ENCODE measurements at regions not wholly inside any gene's neighbourhood (a gene's known extent, or its start where the extent isn't known, plus 50 kb on each side); places are given as distances from the start of the nearest gene placed in this dataset.
A peak's percentile ranks its signal among the peaks of the same experiment; 100 is the strongest.
"Not testable (repeated sequence)": the region's sequence is repeated elsewhere in the genome, so short reads cannot be mapped to it uniquely, and the experiment has no call there.

DNA sequence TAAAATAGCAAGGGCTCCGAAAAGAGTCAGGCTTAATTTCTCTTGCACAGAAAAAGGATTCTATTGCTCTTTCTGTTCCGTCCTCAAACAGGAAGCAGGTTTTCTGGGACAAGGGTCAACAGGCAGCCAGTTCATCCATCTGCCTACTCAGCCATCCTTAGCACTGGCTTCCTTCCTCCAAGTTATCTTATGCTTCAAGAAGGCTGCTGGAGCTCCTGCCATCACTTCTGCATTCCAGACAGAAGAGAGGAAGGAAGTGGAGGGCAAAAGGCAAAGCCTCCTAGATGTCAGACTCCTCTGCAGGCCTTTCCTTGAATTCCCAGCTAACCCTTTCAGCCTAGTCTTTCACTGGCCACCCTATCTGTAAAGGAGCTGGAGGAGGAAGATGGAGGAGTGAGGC is 287.8 kb upstream of the PLGLB2 start:
- DNase-seq, result not testable (repeated sequence)

DNA sequence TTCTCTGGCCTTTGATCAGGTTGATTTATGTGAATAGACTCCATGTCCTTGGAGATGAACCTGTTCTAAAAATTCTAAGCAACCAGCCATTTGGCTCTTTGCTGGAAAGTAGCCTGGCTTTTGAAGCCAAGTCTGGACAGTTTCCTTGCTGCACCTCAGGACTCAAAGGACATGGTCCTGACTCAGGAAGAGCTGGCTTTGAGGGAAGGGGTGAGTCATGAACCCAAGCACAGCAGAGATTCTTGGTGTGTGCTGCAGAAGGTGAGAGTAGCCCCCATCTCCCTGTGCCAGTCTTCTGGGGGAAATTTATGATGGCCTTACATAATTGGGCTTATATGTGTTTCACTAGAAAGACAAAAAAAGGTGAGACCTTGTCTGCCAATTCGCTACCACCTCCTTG is 287.2 kb upstream of the PLGLB2 start:
- not testable (repeated sequence) for DNase-seq

DNA sequence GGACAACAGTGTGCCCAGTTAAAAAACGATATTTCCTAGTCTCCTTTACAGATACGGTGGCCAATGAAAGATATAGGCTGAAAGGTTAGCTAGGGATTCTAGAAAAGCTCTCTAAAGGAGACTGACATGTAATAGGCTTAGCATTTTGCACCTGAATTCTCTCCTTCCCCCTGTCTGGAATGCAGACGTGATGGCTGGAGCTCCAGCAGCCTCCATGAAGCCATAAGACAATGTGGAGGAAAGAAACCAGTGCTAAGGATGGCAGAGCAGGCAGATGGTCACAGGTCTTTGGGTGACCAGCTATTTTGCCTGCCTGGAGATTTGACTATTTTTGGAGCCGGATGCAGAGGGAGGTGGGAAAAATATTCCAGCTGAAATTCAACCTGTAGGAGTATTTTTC is 286.2 kb upstream of the PLGLB2 start:
- not testable (repeated sequence) for DNase-seq

DNA sequence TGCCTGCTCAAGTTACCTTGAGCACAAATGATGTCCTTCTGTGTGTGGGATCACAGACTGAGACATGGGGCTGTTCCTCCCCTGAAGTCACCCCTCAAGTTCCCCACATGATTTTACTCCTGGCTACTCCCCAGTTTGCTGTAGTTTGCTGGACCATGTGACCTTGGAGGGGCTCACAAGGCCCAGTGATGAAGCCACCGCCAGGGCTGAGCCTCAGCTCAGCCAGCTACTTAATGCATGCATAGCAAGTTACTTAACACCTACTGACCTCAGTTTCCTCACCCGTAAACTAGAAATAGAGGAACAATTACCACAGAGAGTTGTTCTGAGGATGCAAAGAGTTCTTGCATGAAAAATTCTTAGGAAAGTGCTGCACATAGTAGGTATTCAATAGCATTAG is 283.7 kb upstream of the PLGLB2 start:
- DNase-seq, result not testable (repeated sequence)

DNA sequence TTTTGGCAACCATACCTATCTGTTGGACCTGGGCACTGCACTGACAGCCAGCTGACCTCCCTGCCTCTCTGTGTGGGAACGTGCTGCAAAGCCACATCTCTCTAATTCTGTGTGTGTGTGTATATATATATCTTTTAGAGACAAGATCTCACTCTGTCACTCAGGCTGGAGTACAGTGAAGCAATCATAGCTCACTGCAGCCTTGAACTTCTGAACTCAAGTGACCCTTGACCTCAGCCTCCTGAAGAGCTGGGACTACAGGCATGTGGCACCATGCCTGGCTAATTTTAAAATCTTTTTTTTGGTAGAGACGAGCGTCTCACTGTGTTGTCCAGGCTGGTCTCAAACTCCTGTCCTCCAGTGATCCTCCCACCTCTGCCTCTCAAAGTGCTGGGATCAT is 282.2 kb upstream of the PLGLB2 start:
- DNase-seq, result not testable (repeated sequence)

DNA sequence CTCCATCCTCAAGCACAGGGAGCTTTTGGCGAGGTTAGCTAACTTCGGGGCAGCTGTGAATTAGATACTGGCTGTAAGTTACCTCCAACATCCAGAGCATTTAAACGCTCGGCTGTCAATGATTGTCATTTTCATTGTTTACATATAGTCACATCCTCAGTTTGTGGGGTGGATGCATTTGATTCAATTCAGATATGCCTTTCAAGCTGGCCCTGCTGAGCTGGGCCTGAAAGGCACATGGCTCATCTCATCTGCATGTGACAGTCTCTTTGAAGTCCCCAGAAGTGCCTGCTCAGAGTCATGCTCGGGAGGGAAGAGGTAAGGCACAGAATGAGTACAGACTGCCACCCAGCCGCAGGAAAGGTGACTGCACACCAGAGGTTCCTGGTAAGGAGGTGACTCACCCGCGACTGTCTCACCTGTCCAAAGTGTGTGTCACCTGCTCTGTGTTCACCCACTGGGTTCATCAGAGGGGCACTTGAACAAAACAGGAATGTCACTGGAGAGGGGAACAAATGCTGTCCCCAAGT is 281.2 kb upstream of the PLGLB2 start:
- not testable (repeated sequence) for DNase-seq

DNA sequence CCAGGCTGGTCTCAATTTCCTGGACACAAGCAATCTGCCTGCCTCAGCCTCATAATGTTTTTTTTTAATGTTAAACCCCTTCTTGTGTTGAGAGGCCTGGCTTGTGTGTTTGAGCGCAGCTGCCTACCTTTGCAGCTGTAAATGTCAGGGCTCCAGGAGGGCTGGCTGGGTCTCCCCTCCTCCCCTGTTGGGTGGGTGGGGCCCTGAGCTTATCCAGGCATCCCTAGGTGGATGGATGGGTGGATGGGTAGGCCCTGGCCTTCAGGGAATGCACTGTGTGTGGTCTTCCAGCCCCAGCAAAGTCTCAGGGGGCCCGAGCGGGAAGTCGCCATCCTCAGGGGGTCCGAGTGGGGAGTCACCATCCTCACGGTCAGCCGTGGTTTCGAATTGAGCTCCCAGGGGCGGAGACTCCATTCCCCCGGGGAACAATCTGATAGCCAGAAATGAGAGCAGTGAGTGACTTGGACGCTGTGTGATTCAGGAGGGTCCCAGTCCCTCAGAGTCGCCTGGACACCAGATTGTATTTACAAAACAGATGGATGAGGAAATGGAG is 279.4 kb upstream of the PLGLB2 start:
- DNase-seq, result peak; percentile 65

DNA sequence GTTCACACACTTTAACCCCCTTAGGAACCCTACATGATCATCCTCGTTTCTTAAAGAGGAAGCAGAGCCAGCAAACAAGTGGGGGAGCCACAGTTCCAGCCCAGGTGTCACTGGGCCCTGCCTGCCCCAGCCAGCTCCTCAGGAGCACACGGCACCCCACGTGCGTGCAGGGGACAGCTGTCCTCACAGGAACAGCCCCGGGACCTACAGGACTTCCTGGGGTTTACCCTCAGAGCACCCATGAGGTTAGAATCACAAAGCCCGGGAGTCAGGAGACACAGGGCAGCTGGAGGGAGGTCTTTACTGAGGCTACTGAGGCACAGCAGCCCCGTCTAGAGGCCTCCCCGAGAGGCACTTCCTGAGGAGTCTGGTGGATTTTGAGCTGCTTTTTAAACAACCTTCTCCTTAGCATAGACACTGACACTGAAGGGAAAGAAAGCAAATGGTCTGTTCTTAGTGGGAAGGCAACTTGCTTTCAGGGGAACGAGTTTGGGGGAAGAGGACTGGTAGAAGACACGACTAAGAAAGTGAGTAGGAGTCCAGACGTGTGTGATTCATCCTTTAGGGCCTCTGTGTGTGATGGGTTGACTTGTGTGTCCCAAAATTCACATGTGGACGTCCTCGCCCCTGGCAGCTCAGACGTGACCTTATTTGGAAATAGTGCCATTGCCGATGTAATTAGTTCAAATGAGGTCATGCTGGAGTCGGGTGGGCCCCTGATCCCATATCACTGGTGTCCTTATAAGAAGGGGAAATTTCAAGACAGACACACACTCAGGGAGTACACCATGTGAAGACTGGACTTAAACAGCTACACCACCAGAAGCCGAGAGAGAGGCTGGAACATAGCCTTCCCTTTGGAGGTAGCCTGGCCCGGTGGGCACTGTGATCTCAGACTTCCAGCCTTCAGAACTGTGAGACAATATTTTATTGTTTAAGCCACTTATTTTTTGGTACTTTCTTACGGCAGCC is 278.4 kb upstream of the PLGLB2 start:
- peak; percentile 88 for DNase-seq

DNA sequence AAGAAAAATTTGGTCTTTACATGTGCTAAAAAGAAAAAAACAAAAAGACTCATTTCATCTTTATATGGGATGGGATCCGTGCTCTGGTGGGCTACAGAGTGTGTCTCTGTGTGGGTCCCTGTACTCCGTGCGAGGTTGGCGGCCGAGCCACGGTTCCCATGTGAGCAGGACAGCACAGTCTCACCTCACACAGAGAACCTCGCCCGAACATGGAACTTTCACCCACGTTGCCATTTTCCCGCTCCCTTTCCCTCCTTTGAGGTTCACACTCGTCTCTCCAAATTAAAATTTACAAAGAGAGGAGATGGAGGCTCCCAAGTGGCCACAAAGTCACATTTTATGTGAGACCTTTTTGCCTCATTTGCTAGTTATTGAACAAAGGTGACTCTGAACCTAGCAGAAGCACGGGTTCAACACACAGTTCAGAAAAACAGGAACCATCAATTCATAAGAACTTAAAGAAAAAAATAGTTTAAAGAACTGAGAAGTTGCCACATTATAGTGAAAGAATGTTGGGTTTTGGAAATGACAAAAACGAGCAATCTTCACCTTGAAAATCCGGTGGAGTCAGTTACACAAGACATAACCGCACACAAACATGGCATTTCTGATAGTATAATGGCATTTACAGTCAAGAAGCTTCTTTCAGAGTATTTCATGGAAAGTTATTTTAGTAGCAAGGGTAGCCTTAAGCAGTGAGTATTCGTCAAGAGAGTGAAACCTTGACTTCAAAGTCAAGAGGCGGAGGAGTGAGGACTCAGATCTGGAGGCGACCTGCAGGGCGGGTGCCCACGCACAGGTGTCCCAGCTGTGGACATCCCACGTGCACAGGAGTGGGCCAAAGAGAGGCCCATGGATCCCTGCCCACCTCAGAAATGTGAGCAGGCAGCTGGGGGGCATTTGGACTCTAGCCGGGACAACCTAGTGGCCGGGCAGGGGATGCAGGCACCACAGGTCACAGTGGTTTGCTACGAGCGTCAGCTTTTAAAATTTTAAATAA is 277.2 kb upstream of the PLGLB2 start:
- peak; percentile 19 for DNase-seq

DNA sequence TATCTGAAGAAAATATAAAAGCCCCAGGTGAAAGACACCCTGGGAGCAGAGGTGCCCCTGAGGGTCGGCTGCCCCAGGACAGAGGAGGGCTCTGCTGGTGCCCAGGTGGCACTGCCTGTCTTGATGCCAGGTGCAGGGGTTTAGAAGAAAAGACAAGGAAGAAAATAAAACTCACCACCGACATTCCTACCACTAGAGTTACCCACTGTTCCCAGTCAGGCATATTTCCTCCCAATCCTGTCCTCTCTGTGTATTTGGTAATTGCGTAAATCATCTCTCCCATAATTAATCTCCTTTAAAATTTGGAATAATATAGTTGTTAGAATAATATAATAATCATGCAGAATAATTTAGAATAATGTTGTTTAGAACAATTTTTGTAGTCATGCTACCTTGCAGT is 276.4 kb upstream of the PLGLB2 start:
- DNase-seq, result not testable (repeated sequence)

DNA sequence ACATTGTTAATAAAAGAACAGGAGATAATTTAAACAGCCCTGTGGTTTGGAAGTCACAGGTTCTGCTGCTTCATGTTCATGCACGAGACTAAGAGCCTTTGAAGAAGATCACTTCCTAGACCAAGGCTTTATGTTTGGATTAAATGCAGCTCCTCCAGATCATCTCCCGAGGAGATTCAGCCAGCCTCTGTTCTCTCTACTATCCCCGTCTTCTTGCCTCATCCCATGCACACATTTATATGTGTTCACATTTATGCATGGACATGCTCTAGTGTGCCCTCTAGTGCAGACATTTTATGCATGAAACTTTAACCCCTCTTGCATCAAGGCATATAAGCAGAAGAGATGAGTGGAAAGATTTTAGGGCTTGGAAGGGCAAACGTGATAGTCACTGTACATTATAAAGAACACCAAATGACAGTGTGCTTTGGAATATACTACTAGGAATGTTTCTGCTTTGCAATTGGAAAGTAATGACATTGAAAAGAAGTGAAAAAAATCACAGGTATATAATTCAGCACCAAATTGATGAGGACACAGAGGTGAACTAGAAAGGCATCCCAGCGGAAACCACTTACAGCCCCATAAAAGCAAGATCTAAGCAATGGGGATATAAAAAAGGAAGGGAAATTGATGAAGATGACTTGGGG is 271.5 kb upstream of the PLGLB2 start:
- DNase-seq, result peak; percentile 40

DNA sequence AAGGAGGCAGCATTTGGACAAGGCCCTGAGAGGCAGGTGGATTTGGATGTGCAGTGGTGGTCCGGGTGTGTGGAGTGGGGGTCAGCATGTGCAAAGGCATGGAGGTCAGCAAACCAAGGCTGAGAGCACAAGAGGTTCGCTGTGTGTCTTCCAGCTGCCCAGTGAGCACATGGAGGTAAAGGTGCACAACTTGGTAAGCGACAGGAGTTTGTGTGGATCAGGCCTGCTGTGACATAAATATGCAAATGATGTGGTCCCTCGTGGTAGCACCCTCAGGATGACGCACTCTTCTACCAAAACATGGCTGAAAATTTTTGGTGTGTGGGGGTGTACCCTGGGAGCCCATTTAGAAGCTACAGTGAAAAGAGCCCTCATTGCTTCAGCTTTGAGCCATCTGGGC is 271.0 kb upstream of the PLGLB2 start:
- not testable (repeated sequence) for DNase-seq

DNA sequence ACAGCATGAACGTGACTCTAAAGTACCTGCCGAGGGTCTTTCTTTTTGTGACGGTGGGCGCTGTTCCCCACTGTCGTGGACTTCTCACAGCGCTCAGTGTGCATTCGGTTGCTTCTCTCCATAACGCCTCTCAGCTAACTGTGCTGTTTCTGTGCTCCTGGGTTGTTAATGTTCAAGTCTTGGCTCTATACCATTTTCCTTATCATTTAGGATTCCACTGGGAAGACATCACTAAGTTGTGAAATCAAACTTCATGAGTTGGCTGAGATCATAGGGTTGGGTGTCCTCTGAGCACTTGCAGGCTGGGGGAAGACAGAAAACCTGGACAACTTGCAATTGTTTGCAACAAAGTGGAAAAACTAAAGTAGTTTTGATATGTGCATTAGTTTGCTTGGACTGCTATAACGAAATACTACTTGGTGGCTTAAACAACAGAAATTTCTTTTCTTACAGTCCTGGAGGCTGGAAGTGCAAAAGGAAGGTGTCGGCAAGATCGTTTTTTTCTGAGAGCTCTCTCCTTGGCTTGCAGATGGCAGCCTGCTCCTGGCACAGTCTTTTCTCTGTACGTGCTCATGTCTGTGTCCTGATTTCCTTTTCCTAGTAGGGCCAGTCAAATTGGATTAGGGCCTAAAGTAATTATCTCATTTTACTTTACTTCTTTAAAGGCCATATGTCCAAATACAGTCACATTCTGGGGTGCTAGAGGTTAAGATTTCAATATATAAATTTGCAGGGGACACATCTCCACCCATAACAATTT is 270.0 kb upstream of the PLGLB2 start:
- not testable (repeated sequence) for DNase-seq

DNA sequence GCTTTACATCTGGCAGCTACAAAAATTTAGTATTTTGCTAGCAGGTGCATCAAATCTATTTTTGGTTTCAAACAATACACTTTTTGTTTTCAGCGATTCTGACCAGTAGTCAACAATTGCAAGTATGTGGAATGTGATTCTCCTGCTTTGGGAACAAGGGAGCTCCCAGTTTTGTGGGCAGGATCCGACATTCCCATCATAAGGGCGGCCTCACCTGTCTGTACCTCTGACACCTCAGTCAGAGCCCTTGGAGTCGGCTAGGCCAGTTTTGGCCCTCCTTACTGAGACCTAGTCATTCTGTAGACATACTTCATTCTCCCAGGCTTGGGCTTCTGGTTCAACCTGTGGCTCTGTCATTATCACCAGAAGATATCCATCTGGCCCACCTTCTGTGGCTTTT is 269.0 kb upstream of the PLGLB2 start:
- not testable (repeated sequence) for DNase-seq

DNA sequence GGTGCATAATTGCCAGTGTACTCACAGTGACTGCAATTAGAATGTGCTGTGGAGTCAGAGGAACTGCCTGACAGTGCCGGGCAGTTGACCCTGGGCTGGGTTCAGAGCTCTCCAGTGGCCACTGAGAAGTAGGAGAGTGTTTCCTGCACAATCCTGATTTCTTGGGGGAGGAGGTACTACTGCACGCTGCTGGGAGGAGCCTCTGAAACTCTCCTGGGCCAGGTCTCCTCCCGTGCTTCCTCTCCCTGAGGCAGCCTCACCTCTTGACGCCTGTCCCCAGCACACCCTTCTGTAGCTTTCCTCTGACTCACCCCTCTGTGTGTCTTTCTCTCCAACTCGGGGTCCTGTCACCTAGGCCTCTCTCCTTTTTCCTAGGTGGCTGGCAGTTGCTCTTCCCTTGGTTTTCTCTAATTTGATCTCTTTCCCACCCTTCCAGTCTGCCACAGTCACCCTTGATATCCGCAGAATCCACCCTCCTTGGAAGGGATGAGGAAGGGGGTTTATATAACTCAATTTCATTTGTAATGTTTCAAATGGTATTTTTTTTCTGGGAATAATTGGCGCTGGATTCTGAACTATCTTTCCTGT is 264.7 kb upstream of the PLGLB2 start:
- DNase-seq, result not testable (repeated sequence)

DNA sequence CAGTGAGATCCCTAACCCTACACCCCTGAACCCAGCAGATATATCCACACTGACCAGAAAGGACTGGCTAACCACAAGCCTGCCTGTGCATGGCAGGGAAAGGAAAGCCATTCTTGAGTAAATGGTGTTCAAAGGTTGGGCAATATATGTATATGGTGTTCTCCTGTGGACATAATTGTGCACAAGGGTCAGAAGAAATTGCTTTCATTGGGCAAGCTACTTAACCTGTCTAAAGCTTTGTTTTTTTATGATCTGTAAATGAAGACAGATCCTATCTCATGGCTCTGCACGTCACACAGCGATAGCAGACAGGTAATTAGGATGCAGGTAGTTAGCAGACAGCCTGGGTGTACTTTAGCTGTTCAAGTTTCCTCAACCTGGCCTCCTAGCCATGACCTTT is 263.5 kb upstream of the PLGLB2 start:
- DNase-seq, result not testable (repeated sequence)

DNA sequence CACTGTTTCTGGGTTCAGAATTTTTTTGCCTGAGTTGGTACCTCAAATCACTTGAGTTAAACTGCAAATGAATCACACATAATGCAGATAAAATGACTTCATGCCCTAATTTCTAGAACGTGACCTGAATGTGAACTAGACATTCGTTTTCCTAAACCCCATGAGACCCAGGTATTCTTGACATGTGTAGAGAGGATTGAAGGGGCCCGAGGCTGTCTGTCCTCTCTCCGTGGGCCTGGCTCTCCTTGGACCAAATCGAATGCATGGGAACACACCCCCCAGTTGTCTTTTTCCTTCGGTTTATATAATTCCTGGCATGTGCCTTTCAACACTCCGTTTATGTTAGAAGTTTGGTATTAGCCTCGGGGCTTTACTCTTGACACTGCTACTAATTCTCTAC is 262.4 kb upstream of the PLGLB2 start:
- not testable (repeated sequence) for DNase-seq

DNA sequence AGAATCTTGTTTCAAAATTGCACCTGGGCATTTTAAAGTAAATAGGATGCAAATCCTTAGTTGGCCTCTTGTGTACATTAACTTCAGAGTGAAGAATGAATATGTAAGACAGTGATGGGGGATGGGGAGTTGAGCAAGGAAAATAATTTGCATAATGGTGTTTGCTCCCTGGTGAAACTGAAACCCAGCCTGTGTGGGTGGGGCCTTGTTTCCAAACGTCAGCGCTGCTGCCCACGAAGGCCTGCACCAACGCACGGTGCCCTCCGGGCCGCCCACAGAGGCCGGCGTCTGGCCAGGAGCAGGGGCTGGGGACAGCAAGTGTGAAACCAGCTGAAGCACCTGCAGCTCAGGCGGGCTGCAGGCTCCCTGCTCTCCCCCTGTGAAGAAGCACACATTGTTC is 262.0 kb upstream of the PLGLB2 start:
- not testable (repeated sequence) for DNase-seq

DNA sequence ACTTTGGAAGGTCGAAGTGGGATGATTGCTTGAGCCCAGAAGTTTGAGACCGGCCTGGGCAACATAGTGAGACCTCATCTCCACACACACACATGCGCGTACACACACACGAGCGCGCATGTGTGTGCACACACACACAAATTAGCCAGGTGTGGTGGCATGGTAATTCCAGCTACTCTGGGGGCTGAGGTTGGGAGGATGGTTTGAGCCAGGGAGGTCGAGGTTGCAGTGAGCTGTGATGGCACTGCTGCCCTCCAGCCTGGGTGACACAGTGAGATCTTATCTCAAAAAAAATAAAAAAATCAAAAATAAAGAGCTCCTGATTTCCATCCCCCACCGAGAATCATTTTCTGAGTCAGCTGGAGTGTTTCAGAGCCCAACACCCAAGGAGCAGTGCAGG is 261.5 kb upstream of the PLGLB2 start:
- not testable (repeated sequence) for DNase-seq

DNA sequence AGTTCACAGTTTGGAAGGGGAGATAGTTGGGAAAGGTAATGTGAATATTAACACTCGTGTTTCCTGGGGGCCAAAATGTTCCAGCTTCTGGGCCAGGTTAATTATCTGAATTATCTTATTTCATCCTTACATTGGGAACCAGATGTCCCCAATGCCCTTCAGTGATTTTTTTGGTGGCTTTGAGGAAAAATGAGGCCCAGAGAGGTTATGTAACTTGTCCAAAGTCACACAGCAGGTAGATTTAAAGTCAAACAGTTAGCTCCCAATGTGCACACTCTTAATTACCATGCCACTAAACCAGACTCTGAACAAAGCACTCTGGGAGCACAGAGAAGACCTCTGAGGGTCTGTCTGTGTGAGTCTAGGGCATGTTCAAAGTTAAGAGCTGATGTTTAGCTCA is 259.9 kb upstream of the PLGLB2 start:
- DNase-seq, result not testable (repeated sequence)

DNA sequence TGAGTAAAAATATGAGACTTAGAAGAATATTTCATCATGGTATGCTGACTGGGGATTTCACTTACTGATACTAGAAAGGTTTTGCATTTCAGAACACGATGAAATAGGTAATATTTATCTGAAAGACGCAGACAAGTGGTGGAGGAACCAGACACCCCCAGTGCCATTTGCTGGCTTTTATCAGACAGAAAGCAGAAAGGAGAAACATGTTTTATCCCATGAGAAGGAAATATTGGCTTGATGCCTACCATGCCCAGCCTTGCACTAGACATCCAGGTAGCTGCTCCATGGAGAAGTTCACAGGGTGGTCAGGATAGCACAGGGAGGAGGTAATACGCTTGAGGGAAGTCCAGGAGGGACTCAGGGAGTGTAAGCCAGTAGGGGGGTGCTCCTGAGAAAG is 258.9 kb upstream of the PLGLB2 start:
- not testable (repeated sequence) for DNase-seq

Data from fibroblast of skin of scalp (primary cell).